ENCODE measurements at regions not wholly inside any gene's neighbourhood (a gene's known extent, or its start where the extent isn't known, plus 50 kb on each side); places are given as distances from the start of the nearest gene placed in this dataset.

DNA sequence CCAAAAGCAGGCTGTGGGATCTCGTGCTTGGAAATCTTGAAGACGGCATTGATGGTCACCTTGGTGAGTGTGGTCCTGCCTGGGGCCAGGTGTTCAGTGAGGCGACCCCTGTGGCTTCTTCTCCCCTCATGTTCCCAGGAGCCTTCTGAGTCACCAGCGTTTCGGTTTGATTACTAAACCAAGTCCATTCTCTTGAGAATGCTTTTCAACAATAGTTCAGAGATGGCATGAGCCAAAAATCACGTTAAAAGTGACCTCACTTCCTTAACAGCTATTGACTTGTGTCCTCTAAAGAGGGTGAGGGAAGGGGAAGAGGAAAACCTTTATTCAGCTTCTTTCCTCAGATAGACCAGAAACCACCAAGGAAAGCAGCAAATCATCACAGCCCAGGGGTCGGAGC, 315.2 kb downstream of the GATA3 start (continued):
- TF ChIP-seq, protein P1, sequence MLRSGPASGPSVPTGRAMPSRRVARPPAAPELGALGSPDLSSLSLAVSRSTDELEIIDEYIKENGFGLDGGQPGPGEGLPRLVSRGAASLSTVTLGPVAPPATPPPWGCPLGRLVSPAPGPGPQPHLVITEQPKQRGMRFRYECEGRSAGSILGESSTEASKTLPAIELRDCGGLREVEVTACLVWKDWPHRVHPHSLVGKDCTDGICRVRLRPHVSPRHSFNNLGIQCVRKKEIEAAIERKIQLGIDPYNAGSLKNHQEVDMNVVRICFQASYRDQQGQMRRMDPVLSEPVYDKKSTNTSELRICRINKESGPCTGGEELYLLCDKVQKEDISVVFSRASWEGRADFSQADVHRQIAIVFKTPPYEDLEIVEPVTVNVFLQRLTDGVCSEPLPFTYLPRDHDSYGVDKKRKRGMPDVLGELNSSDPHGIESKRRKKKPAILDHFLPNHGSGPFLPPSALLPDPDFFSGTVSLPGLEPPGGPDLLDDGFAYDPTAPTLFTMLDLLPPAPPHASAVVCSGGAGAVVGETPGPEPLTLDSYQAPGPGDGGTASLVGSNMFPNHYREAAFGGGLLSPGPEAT (IDR thresholded peaks at IDR 0.05; ENCODE audit: low read depth) = no peak
- TF ChIP-seq NFYB (IDR thresholded peaks at IDR 0.05; ENCODE audit: insufficient read depth, low read depth, low read length) (no peak), SMARCA5 (IDR thresholded peaks at IDR 0.05) (no peak), WRNIP1 (IDR thresholded peaks at IDR 0.05; ENCODE audit: borderline replicate concordance, low read depth, low read length) (no peak), NFYA (IDR thresholded peaks at IDR 0.05; ENCODE audit: borderline replicate concordance, low read depth, low read length) (no peak), BACH1 (IDR thresholded peaks at IDR 0.05; ENCODE audit: borderline replicate concordance) (no peak), PAX5 (IDR thresholded peaks at IDR 0.05; ENCODE audit: borderline replicate concordance, low read depth, low read length) (peak; percentile 80; the same call in 1 of the 2 replicates), CBX5 (IDR thresholded peaks at IDR 0.05; ENCODE audit: low read depth) (no peak), EZH2 (IDR thresholded peaks at IDR 0.05; ENCODE audit: borderline replicate concordance, control insufficient read depth, low read depth, low read length) (no peak), BHLHE40 (IDR thresholded peaks at IDR 0.05; ENCODE audit: borderline replicate concordance in 1 of 2, low read depth in 2 of 2, low read length in 1 of 2) (0 out of 4 replicates have a peak, but pooled peaks have one; percentile 18 to 20), JUNB (IDR thresholded peaks at IDR 0.05) (peak; percentile 95), CBFB (IDR thresholded peaks at IDR 0.05; ENCODE audit: low read depth) (peak; percentile 93), RFX5 (IDR thresholded peaks at IDR 0.05; ENCODE audit: low read depth, low read length) (no peak), NFIC (IDR thresholded peaks at IDR 0.05; ENCODE audit: low read depth, low read length) (peak; percentile 93), RUNX3 (IDR thresholded peaks at IDR 0.05; ENCODE audit: low read length) (peak; percentile 94), YBX1 (IDR thresholded peaks at IDR 0.05) (no peak), EGR1 (IDR thresholded peaks at IDR 0.05; ENCODE audit: borderline replicate concordance in 1 of 2, low read depth in 2 of 2, low read length in 2 of 2) (0 out of 3 replicates have a peak, but pooled peaks of 1 of the 2 experiments have one; percentile 8), IKZF2 (IDR thresholded peaks at IDR 0.05) (peak; percentile 58; a peak in 3 of 4 replicates), SPI1 (IDR thresholded peaks at IDR 0.05; ENCODE audit: borderline replicate concordance, insufficient read depth, low read depth, low read length) (0 out of 2 replicates have a peak, but pooled peaks have one; percentile 14), ETV6 (conservative IDR thresholded peaks at IDR 0.05 in 1 of 2, IDR thresholded peaks at IDR 0.05 in 1 of 2; ENCODE audit: borderline replicate concordance in 1 of 2, low read depth in 1 of 2) (peak in 1 of 2 experiments; percentile 93; a peak in 2 of 4 replicates)
- TF ChIP-seq, protein P2, sequence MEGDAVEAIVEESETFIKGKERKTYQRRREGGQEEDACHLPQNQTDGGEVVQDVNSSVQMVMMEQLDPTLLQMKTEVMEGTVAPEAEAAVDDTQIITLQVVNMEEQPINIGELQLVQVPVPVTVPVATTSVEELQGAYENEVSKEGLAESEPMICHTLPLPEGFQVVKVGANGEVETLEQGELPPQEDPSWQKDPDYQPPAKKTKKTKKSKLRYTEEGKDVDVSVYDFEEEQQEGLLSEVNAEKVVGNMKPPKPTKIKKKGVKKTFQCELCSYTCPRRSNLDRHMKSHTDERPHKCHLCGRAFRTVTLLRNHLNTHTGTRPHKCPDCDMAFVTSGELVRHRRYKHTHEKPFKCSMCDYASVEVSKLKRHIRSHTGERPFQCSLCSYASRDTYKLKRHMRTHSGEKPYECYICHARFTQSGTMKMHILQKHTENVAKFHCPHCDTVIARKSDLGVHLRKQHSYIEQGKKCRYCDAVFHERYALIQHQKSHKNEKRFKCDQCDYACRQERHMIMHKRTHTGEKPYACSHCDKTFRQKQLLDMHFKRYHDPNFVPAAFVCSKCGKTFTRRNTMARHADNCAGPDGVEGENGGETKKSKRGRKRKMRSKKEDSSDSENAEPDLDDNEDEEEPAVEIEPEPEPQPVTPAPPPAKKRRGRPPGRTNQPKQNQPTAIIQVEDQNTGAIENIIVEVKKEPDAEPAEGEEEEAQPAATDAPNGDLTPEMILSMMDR (IDR thresholded peaks at IDR 0.05 in 2 of 3, conservative IDR thresholded peaks at IDR 0.05 in 1 of 3; ENCODE audit: control insufficient read depth in 2 of 3, extremely low read depth in 1 of 3, insufficient read depth in 1 of 3, low read depth in 3 of 3, low read length in 3 of 3) = no peak
- TF ChIP-seq, protein P3, sequence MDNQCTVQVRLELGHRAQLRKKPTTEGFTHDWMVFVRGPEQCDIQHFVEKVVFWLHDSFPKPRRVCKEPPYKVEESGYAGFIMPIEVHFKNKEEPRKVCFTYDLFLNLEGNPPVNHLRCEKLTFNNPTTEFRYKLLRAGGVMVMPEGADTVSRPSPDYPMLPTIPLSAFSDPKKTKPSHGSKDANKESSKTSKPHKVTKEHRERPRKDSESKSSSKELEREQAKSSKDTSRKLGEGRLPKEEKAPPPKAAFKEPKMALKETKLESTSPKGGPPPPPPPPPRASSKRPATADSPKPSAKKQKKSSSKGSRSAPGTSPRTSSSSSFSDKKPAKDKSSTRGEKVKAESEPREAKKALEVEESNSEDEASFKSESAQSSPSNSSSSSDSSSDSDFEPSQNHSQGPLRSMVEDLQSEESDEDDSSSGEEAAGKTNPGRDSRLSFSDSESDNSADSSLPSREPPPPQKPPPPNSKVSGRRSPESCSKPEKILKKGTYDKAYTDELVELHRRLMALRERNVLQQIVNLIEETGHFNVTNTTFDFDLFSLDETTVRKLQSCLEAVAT (IDR thresholded peaks at IDR 0.05) = no peak
- TF ChIP-seq, protein P4, sequence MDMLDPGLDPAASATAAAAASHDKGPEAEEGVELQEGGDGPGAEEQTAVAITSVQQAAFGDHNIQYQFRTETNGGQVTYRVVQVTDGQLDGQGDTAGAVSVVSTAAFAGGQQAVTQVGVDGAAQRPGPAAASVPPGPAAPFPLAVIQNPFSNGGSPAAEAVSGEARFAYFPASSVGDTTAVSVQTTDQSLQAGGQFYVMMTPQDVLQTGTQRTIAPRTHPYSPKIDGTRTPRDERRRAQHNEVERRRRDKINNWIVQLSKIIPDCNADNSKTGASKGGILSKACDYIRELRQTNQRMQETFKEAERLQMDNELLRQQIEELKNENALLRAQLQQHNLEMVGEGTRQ (IDR thresholded peaks at IDR 0.05; ENCODE audit: borderline replicate concordance, low read depth, low read length) = no peak
